HG03565 (cell line): ENCODE measurements at regions not wholly inside any gene's neighbourhood (a gene's known extent, or its start where the extent isn't known, plus 50 kb on each side); places are given as distances from the start of the nearest gene placed in this dataset.
"Not testable (repeated sequence)": the region's sequence is repeated elsewhere in the genome, so short reads cannot be mapped to it uniquely, and the experiment has no call there.

Source experiments
- ATAC-seq: cut with Tn5 transposase; IDR thresholded peaks from one replicate; pipeline ENCODE4 v1.9.1; 2021; ENCODE audit warnings: mild to moderate bottlenecking, moderate library complexity; ENCODE audit not compliant: unreplicated experiment

GRCh38 chr2:184302506-184302905 is 295.8 kb upstream of the ZNF804A start:
- no peak for ATAC-seq

- ATAC-seq: no peak
Observed at GRCh38 chr2:184304006-184304405, 294.3 kb upstream of the ZNF804A start.

GRCh38 chr2:184305105-184305504 is 293.2 kb upstream of the ZNF804A start:
- no peak for ATAC-seq

GRCh38 chr2:184308706-184309105 is 289.6 kb upstream of the ZNF804A start:
- ATAC-seq: no peak

- ATAC-seq: no peak
Observed at GRCh38 chr2:184312970-184313369, 285.4 kb upstream of the ZNF804A start.

- ATAC-seq: no peak
Observed at GRCh38 chr2:184314829-184315228, 283.5 kb upstream of the ZNF804A start.

- no peak for ATAC-seq
Observed at GRCh38 chr2:184316921-184317320, 281.4 kb upstream of the ZNF804A start.

GRCh38 chr2:184322615-184323014 is 275.7 kb upstream of the ZNF804A start:
- peak; percentile 44 for ATAC-seq

- no peak for ATAC-seq
Observed at GRCh38 chr2:184326066-184326465, 272.3 kb upstream of the ZNF804A start.

- ATAC-seq: not testable (repeated sequence)
Observed at GRCh38 chr2:184327805-184328204, 270.5 kb upstream of the ZNF804A start.

GRCh38 chr2:184330561-184330960 is 267.8 kb upstream of the ZNF804A start:
- not testable (repeated sequence) for ATAC-seq

GRCh38 chr2:184336688-184337087 is 261.6 kb upstream of the ZNF804A start:
- ATAC-seq: no peak

- ATAC-seq: no peak
Observed at GRCh38 chr2:184338771-184339170, 259.6 kb upstream of the ZNF804A start.

GRCh38 chr2:184339966-184340365 is 258.4 kb upstream of the ZNF804A start:
- no peak for ATAC-seq

GRCh38 chr2:184346338-184346862 is 251.9 kb upstream of the ZNF804A start:
- no peak for ATAC-seq

GRCh38 chr2:184351126-184351525 is 247.2 kb upstream of the ZNF804A start:
- ATAC-seq: no peak

GRCh38 chr2:184357033-184357432 is 241.3 kb upstream of the ZNF804A start:
- ATAC-seq: no peak

- no peak for ATAC-seq
Observed at GRCh38 chr2:184359379-184359778, 238.9 kb upstream of the ZNF804A start.

- no peak for ATAC-seq
Observed at GRCh38 chr2:184363213-184363612, 235.1 kb upstream of the ZNF804A start.

GRCh38 chr2:184367211-184367610 is 231.1 kb upstream of the ZNF804A start:
- ATAC-seq: no peak

GRCh38 chr2:184369307-184369706 is 229.0 kb upstream of the ZNF804A start:
- ATAC-seq: no peak

GRCh38 chr2:184370954-184371353 is 227.4 kb upstream of the ZNF804A start:
- ATAC-seq: no peak

- ATAC-seq: no peak
Observed at GRCh38 chr2:184371641-184372040, 226.7 kb upstream of the ZNF804A start.
